Hepatocyte (in vitro differentiated cells): ENCODE measurements at regions not wholly inside any gene's neighbourhood (a gene's known extent, or its start where the extent isn't known, plus 50 kb on each side); places are given as distances from the start of the nearest gene placed in this dataset.

Experiments used
- DNase-seq: peaks from one replicate; pipeline ENCODE4 v3.0.0-alpha.2; 2016; ENCODE audit warnings: low spot score
- H2AFZ ChIP-seq: fragments of 200-600 bp; sonication (generic); 2 replicates; pipeline ENCODE4 v1.6.0; 2016; ENCODE audit warnings: antibody characterized with exemption, mild to moderate bottlenecking
- H3K27ac ChIP-seq: fragments of 200-600 bp; sonication (generic); 2 replicates; pipeline ENCODE4 v1.5.1; 2016; ENCODE audit warnings: mild to moderate bottlenecking
- H3K27me3 ChIP-seq: fragments of 200-600 bp; sonication (generic); 2 replicates; pipeline ENCODE4 v1.6.1; 2016
- H3K36me3 ChIP-seq: fragments of 200-600 bp; sonication (generic); replicated peaks from 2 replicates; pipeline ENCODE4 v1.5.1; 2016; ENCODE audit warnings: low read depth; ENCODE audit not compliant: insufficient read depth
- H3K4me1 ChIP-seq: fragments of 200-600 bp; sonication (generic); 2 replicates; pipeline ENCODE4 v1.5.1; 2016; ENCODE audit warnings: mild to moderate bottlenecking, moderate library complexity; ENCODE audit not compliant: insufficient read depth
- H3K4me2 ChIP-seq: fragments of 200-600 bp; sonication (generic); 2 replicates; pipeline ENCODE4 v1.6.0; 2016
- H3K4me3 ChIP-seq: fragments of 200-600 bp; sonication (generic); 2 replicates; pipeline ENCODE4 v1.5.1; 2016; ENCODE audit warnings: mild to moderate bottlenecking
- H3K79me2 ChIP-seq: fragments of 200-600 bp; sonication (generic); 2 replicates; pipeline ENCODE4 v1.6.0; 2017; ENCODE audit warnings: mild to moderate bottlenecking
- H3K9me2 ChIP-seq: fragments of 200-600 bp; sonication (generic); replicated peaks from 2 replicates; pipeline ENCODE4 v1.6.0; 2017; ENCODE audit warnings: mild to moderate bottlenecking; ENCODE audit not compliant: insufficient read depth
- H3K9me3 ChIP-seq: fragments of 200-600 bp; sonication (generic); 2 replicates; pipeline ENCODE4 v1.5.1; 2016; ENCODE audit warnings: low read depth, mild to moderate bottlenecking
- H4K20me1 ChIP-seq: fragments of 200-600 bp; sonication (generic); 2 replicates; pipeline ENCODE4 v1.6.0; 2016; ENCODE audit warnings: mild to moderate bottlenecking; ENCODE audit not compliant: insufficient read depth, poor library complexity, severe bottlenecking
- EZH2 ChIP-seq: fragments of 200-600 bp; sonication (generic); IDR thresholded peaks from 2 replicates; pipeline ENCODE4 v1.6.1; 2016; ENCODE audit warnings: antibody characterized with exemption, mild to moderate bottlenecking, borderline replicate concordance
- EZH2phosphoT487 ChIP-seq: fragments of 200-600 bp; sonication (generic); IDR thresholded peaks from one replicate; pipeline ENCODE4 v1.6.1; 2018; ENCODE audit warnings: antibody characterized with exemption, mild to moderate bottlenecking, low read depth, moderate library complexity; ENCODE audit not compliant: unreplicated experiment, severe bottlenecking
- WGBS: methylation state at CpG from one replicate; pipeline ENCODE4 v1.1.6; 2016; ENCODE audit warnings: low lambda C conversion rate; ENCODE audit errors: missing lambda C conversion rate; 5-methylcytosine and 5-hydroxymethylcytosine counted together
- TF ChIP-seq, protein P1 (sequence below): fragments of 200-600 bp; sonication (generic); IDR thresholded peaks from 2 replicates; pipeline ENCODE4 v1.5.1; 2016; ENCODE audit warnings: antibody characterized with exemption, mild to moderate bottlenecking; ENCODE audit not compliant: poor library complexity

DNA sequence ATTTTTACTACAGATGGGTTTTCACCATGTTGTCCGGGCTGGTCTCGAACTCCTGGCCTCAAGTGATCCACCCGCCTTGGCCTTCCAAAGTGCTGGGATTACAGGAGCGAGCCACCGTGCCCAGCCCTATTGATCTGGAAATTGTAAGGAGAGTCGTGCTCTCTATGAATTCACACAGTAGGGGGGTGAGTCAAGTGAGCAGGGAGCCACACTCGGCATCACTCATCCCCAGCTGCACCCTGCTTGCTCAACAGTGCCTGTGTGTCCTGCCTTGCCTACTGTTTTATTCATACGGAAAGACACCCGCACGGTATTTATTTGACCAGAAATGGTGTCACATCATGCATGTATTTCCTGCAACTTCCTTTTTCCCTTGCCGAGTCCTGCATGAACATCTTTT is 157.2 kb upstream of the FOXF1 start:
- no peak overlapping the region for H3K4me3 ChIP-seq
- no peak overlapping the region for H2AFZ ChIP-seq
- H4K20me1 ChIP-seq: no peaks in the 10 kb centered on the region
- H3K36me3 ChIP-seq: no peaks in the 10 kb centered on the region
- H3K9me3 ChIP-seq: no peaks in the 10 kb centered on the region
- WGBS: 84% methylated on average over 11 of the region's 11 CpGs
- H3K79me2 ChIP-seq: no peaks in the 10 kb centered on the region
- H3K27ac ChIP-seq: no peak overlapping the region
- H3K9me2 ChIP-seq: no peaks in the 10 kb centered on the region
- DNase-seq: no peak
- H3K27me3 ChIP-seq: no peaks in the 10 kb centered on the region
- TF ChIP-seq, protein P1, sequence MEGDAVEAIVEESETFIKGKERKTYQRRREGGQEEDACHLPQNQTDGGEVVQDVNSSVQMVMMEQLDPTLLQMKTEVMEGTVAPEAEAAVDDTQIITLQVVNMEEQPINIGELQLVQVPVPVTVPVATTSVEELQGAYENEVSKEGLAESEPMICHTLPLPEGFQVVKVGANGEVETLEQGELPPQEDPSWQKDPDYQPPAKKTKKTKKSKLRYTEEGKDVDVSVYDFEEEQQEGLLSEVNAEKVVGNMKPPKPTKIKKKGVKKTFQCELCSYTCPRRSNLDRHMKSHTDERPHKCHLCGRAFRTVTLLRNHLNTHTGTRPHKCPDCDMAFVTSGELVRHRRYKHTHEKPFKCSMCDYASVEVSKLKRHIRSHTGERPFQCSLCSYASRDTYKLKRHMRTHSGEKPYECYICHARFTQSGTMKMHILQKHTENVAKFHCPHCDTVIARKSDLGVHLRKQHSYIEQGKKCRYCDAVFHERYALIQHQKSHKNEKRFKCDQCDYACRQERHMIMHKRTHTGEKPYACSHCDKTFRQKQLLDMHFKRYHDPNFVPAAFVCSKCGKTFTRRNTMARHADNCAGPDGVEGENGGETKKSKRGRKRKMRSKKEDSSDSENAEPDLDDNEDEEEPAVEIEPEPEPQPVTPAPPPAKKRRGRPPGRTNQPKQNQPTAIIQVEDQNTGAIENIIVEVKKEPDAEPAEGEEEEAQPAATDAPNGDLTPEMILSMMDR: no peak
- TF ChIP-seq EZH2 (no peak), EZH2phosphoT487 (no peak)
- no peak overlapping the region for H3K4me2 ChIP-seq
- H3K4me1 ChIP-seq: peaks cover 32% of the 10 kb centered on the region

DNA sequence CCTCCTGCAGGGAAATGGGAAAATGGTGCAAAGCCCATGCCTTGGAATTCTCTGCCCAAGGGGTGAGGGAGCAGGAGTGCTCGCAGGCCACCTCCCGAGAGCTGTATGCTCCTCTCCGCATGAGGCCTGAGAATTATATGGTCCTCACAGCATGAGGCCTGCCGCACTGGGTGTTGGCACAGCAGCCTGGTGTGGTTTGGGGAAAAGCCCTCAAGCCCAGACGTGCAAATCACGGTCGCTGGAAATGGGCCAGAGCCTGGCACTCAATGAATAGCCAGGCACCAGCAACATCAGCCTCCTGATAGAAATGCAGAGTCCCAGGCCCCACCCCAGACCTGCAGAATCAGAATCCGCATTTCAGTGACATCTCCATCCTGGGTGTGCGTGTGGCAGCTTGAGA is 156.4 kb upstream of the FOXF1 start:
- no peak for DNase-seq
- WGBS: 90% methylated on average over 9 of the region's 9 CpGs
- Histone ChIP-seq H3K27me3 (no peaks in the 10 kb centered on the region), H3K9me3 (no peaks in the 10 kb centered on the region), H3K4me3 (no peak overlapping the region), H3K36me3 (no peaks in the 10 kb centered on the region), H4K20me1 (no peaks in the 10 kb centered on the region), H3K79me2 (no peaks in the 10 kb centered on the region), H3K9me2 (no peaks in the 10 kb centered on the region), H3K4me1 (peaks cover 32% of the 10 kb centered on the region), H2AFZ (no peak overlapping the region), H3K27ac (no peak overlapping the region), H3K4me2 (no peak overlapping the region)
- TF ChIP-seq EZH2: no peak
- TF ChIP-seq, protein P1: no peak
- no peak for TF ChIP-seq EZH2phosphoT487

DNA sequence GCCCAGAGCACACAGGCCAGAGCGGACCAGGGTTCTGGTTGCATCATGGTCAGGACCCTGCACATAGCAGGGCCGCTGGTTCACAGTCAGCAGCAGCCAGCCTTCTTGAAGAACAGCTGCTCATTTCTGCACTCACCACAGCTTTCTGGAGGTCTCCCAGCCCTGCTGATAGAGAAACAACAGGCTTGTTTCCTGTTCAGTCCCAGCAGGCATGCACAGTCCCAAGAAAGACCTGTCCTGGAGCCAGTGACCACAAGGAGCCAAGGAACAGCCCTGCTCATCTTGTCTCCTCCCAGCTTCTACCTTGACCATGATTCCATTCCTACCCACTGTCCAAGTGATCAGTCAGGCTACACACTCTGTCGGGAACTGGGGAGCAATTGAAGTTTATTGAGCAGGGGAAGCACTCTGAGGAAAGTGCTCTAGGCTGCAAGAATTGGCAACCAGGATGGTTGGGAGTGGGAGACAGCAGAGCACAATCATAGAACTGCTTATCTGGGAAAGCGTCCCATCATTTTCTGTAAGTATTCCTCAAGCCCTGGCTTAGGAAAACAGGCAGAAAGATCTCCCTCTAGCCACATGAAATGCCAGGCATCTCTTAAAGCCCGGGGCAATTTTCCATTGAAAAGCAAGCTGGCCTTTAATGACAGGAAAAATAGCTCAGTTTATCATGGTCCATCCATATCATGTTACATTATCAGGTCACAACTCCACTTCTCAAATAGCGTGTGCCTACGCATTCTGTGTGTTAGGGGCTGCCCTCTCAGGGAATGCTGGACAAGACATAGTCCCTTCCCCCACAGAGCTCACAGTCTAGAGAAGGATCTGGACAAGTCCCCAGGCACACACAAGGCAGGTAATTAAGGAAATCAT is 155.4 kb upstream of the FOXF1 start:
- Histone ChIP-seq H3K27ac (peak overlapping the region; percentile 81), H3K36me3 (no peaks in the 10 kb centered on the region), H3K27me3 (no peaks in the 10 kb centered on the region), H3K9me3 (no peaks in the 10 kb centered on the region), H3K9me2 (no peaks in the 10 kb centered on the region), H3K79me2 (no peaks in the 10 kb centered on the region), H3K4me1 (peaks cover 28% of the 10 kb centered on the region), H3K4me2 (no peak overlapping the region), H4K20me1 (no peaks in the 10 kb centered on the region), H2AFZ (no peak overlapping the region), H3K4me3 (no peak overlapping the region)
- DNase-seq: no peak
- WGBS: 57% methylated on average over 7 of the region's 7 CpGs
- TF ChIP-seq, protein P1: no peak
- TF ChIP-seq EZH2 (no peak), EZH2phosphoT487 (no peak)
